Stomach (tissue), 4 donors: ENCODE measurements at regions not wholly inside any gene's neighbourhood (a gene's known extent, or its start where the extent isn't known, plus 50 kb on each side); places are given as distances from the start of the nearest gene placed in this dataset.

Experiments used
- POLR2A ChIP-seq, 4 donors: fragments of 450-650 bp; IDR thresholded peaks; one replicate each; pipeline ENCODE4 v1.6.1; 2016; ENCODE audit warnings: antibody characterized with exemption in 4 of 4, control low read depth in 2 of 4, mild to moderate bottlenecking in 1 of 4, moderate library complexity in 1 of 4
- TF ChIP-seq, protein P1 (sequence below), 7 experiments: fragments of 450-650 bp in 4 of 7; fragments of 200-600 bp in 3 of 7; sonication (generic) in 3 of 7; IDR thresholded peaks; one replicate each; pipeline ENCODE4 v1.5.1; 2016 to 2019; ENCODE audit warnings: antibody characterized with exemption in 7 of 7, control low read depth in 2 of 7, mild to moderate bottlenecking in 1 of 7

- TF ChIP-seq, protein P1, sequence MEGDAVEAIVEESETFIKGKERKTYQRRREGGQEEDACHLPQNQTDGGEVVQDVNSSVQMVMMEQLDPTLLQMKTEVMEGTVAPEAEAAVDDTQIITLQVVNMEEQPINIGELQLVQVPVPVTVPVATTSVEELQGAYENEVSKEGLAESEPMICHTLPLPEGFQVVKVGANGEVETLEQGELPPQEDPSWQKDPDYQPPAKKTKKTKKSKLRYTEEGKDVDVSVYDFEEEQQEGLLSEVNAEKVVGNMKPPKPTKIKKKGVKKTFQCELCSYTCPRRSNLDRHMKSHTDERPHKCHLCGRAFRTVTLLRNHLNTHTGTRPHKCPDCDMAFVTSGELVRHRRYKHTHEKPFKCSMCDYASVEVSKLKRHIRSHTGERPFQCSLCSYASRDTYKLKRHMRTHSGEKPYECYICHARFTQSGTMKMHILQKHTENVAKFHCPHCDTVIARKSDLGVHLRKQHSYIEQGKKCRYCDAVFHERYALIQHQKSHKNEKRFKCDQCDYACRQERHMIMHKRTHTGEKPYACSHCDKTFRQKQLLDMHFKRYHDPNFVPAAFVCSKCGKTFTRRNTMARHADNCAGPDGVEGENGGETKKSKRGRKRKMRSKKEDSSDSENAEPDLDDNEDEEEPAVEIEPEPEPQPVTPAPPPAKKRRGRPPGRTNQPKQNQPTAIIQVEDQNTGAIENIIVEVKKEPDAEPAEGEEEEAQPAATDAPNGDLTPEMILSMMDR (IDR thresholded peaks at IDR 0.05): no peak
- no peak for TF ChIP-seq POLR2A (IDR thresholded peaks at IDR 0.05)
Measured at GRCh38 chr2:54065411-54065810, 50.0 kb upstream of the ACYP2 start.
